Loucy (cell line): ENCODE measurements at regions not wholly inside any gene's neighbourhood (a gene's known extent, or its start where the extent isn't known, plus 50 kb on each side); places are given as distances from the start of the nearest gene placed in this dataset.

Experiments used
- EZH2phosphoT487 ChIP-seq: fragments of 200-600 bp; IDR thresholded peaks from 2 replicates; pipeline ENCODE4 v1.6.1; 2018; ENCODE audit warnings: antibody characterized with exemption, mild to moderate bottlenecking, moderate library complexity, borderline replicate concordance
- TF ChIP-seq, protein P1 (sequence below): fragments of 200-600 bp; sonication (generic); conservative IDR thresholded peaks from 2 replicates; pipeline ENCODE4 v1.5.1; 2014; ENCODE audit warnings: mild to moderate bottlenecking, antibody characterized with exemption, low read length

DNA sequence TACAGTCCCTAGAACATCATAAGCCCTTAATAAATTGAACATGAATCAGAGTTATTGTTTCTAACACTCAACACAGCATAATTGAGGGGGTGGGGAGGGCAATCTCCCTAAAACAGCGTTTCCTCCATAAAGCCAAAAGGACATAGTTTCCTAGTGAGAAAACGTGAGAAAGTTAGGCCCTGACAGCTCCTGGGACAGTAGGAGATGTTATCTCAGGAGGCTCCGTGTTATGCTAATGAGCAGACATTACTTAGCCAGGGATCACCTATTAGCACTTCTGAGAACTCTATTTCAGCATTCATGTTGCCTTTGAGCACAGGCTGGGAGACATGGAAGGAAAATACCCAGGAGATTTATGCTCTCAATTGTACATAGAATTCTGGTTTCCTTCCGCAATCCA is 229.1 kb upstream of the ADAMTS9 start:
- TF ChIP-seq, protein P1, sequence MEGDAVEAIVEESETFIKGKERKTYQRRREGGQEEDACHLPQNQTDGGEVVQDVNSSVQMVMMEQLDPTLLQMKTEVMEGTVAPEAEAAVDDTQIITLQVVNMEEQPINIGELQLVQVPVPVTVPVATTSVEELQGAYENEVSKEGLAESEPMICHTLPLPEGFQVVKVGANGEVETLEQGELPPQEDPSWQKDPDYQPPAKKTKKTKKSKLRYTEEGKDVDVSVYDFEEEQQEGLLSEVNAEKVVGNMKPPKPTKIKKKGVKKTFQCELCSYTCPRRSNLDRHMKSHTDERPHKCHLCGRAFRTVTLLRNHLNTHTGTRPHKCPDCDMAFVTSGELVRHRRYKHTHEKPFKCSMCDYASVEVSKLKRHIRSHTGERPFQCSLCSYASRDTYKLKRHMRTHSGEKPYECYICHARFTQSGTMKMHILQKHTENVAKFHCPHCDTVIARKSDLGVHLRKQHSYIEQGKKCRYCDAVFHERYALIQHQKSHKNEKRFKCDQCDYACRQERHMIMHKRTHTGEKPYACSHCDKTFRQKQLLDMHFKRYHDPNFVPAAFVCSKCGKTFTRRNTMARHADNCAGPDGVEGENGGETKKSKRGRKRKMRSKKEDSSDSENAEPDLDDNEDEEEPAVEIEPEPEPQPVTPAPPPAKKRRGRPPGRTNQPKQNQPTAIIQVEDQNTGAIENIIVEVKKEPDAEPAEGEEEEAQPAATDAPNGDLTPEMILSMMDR, result no peak
- TF ChIP-seq EZH2phosphoT487, result no peak
